ENCODE measurements at regions not wholly inside any gene's neighbourhood (a gene's known extent, or its start where the extent isn't known, plus 50 kb on each side); places are given as distances from the start of the nearest gene placed in this dataset.

DNA sequence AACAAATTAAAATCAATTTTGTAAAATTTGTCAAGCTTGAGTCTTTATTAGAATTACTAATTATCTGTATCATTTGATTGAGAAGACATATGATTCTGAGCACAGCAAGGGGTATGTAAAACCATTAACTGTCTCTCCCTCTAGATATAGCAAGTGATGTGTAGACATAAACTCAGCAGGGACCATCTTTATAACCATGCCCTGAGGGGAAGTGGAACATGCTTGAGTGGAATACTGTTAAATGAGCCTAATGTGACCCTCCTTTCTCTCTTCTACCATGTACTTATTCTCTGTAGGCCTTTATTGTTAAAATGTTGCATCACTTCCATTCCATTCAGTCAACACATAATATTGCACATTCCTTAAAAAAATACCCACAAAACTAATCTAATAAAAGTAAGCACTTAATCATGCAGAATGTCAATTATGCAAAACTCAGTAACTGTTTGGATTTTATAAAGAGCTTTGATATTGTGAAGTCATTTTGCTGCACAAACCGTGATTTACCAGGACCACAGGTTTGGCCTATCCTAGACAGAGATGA, 896.6 kb upstream of the MANEA start:
- TF ChIP-seq, protein P1, sequence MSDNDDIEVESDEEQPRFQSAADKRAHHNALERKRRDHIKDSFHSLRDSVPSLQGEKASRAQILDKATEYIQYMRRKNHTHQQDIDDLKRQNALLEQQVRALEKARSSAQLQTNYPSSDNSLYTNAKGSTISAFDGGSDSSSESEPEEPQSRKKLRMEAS (IDR thresholded peaks at IDR 0.05) = no peak
- TF ChIP-seq YY1 (IDR thresholded peaks at IDR 0.05; ENCODE audit: low read depth) = no peak
- no peak for TF ChIP-seq EGR1 (IDR thresholded peaks at IDR 0.05)
